Effector memory CD8-positive, alpha-beta T cell (primary cell): ENCODE measurements at regions not wholly inside any gene's neighbourhood (a gene's known extent, or its start where the extent isn't known, plus 50 kb on each side); places are given as distances from the start of the nearest gene placed in this dataset.
A peak's percentile ranks its signal among the peaks of the same experiment; 100 is the strongest.
"Not testable (repeated sequence)": the region's sequence is repeated elsewhere in the genome, so short reads cannot be mapped to it uniquely, and the experiment has no call there.

ENCODE experiments used
- ATAC-seq: fragments of 150-1000 bp; cut with Tn5 transposase; replicated peaks from 2 replicates; pipeline ENCODE4 v1.10.0; 2021; ENCODE audit warnings: mild to moderate bottlenecking, moderate library complexity
- DNase-seq, 3 experiments: peaks; one replicate each; pipeline ENCODE4 v3.0.0; 2021
- H3K27ac Mint-ChIP-seq, 2 donors: one replicate each; pipeline ENCODE4 v1.8.0; 2022; ENCODE audit warnings: mild to moderate bottlenecking in 2 of 2, mixed read lengths in 2 of 2, moderate library complexity in 2 of 2
- H3K27me3 Mint-ChIP-seq, 2 donors: one replicate each; pipeline ENCODE4 v1.8.0; 2022; ENCODE audit warnings: mixed read lengths in 2 of 2
- H3K36me3 Mint-ChIP-seq: one replicate; pipeline ENCODE4 v1.8.0; 2022; ENCODE audit warnings: mild to moderate bottlenecking, moderate library complexity, mixed read lengths; ENCODE audit not compliant: insufficient read depth
- H3K4me1 Mint-ChIP-seq, 2 donors: one replicate each; pipeline ENCODE4 v1.8.0; 2022; ENCODE audit warnings: low read depth in 2 of 2, mixed read lengths in 2 of 2
- H3K4me3 Mint-ChIP-seq, 2 donors: one replicate each; pipeline ENCODE4 v1.8.0; 2022; ENCODE audit warnings: mild to moderate bottlenecking in 2 of 2, mixed read lengths in 2 of 2, moderate library complexity in 2 of 2
- H3K9me3 Mint-ChIP-seq, 2 donors: one replicate each; pipeline ENCODE4 v1.8.0; 2022; ENCODE audit warnings: mixed read lengths in 2 of 2

DNA sequence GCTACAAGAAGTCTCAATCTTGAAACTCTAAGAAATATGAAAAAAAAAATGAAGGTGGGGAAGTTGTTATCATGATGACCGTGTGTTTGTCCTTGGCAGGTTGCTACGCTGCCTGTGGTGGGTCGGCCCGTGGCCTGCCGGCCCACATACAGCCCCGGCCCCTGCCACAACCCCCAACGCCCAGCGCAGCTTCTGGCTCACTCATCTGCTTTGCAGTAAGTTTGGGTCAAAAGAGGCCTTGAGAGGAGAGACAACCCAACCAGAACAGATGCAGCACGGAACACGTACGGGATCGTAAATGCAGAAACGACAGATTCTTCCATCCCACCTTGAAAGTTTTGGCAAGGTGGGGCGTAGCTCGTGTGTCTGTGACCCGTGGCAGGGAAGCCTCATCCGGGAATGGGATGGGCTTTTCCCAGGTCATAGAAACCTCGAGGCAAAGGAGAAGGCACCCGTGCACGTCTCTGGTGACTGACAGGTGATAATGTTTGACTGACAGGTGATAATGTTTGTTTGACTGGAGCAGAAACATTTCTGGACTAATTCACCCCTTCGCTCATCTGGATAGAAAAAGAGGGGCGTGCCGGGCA, 206.1 kb upstream of the ZNF469 start:
- H3K4me3 Mint-ChIP-seq, H3K36me3 Mint-ChIP-seq, H3K9me3 Mint-ChIP-seq, DNase-seq, H3K4me1 Mint-ChIP-seq, ATAC-seq, H3K27ac Mint-ChIP-seq: not testable (repeated sequence)
- peaks cover 25 to 39% of the 10 kb centered on the region in 2 donors for H3K27me3 Mint-ChIP-seq

DNA sequence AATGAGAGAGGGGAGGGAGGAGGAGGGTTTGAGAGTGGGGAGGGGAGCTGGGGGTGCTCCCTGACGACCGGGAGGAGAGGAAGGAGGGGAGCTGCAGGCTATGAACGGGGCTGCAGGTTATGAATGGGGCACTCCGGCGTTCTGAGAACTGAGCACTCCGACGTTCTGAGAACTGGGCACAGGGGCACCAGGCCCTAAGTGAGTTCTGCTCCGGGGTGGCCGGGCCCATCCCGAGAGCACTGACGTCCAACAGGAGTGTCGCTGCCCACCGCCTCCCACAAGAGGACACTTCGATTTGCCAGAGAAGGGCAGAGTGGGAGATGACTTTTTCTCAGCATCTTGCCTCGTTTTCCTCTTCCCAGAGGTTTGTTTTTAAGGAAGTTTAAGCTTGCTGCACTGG, 204.5 kb upstream of the ZNF469 start:
- not testable (repeated sequence) for H3K27ac Mint-ChIP-seq, DNase-seq, ATAC-seq, H3K4me1 Mint-ChIP-seq, H3K4me3 Mint-ChIP-seq, H3K9me3 Mint-ChIP-seq, H3K36me3 Mint-ChIP-seq
- peaks cover 10 to 23% of the 10 kb centered on the region in 2 donors for H3K27me3 Mint-ChIP-seq

DNA sequence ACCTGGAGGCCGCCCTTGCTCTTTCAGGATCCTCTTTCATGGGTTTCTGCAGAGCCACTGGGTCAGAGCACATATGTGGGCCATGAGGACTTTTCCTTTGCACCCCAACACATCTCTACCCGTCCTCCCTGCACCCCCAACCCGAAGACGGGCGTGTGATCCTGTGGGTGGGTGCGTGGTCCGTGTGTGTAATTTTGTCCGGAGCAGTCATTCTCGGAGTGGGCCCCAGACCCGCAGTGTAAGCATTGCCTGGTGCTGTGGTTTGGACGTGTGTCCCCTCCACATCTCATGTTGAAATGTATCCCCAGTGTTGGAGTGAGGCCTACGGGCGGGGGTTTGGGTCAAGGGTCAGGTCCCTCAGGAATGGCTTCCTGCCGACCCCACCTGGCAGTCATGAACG, 203.9 kb upstream of the ZNF469 start:
- H3K36me3 Mint-ChIP-seq, H3K4me3 Mint-ChIP-seq, DNase-seq, ATAC-seq, H3K9me3 Mint-ChIP-seq, H3K27ac Mint-ChIP-seq, H3K4me1 Mint-ChIP-seq: not testable (repeated sequence)
- peaks cover 10 to 23% of the 10 kb centered on the region in 2 donors for H3K27me3 Mint-ChIP-seq

DNA sequence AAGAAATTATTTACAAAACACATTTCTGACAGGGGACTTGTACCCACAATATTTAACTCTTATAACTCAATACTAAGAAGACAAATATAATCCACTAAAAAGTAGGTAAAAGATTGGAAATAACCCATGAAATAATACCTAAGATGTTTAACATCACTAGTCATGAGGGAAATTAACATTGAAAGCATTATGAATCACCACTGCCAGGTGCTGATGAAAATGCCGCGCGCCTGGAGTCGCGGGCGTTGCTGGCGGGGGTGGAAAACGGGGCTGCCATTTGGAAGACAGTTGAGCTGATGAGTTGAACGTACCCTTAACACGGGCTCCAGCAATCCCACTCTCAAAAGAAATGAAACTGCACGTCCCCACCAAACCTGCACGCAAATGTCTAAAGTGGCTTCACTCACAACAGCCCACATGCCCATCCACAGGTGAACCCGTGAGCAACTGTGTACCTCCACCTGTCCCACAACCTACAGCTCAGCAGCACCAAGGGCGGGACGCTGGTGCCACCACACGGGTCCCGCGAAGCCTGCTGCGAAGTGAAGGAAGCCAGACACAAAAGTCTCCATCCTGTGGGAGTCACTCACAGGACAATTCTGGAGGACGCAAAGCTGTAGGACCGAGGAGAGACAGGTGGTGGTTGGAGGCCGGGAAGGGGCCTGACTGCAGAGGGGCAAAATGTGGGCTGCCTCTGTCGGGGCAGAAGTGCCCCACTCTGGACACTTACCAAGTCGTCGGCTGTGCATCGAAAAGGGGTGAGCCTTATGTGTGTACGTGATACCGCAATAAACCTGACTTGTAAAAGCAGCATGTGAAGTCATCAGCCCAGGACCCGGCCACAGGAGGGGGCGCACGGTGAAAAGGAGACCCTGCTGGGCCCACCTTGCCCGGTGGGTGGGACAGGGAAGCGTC, 199.5 kb upstream of the ZNF469 start:
- H3K4me3 Mint-ChIP-seq: not testable (repeated sequence)

DNA sequence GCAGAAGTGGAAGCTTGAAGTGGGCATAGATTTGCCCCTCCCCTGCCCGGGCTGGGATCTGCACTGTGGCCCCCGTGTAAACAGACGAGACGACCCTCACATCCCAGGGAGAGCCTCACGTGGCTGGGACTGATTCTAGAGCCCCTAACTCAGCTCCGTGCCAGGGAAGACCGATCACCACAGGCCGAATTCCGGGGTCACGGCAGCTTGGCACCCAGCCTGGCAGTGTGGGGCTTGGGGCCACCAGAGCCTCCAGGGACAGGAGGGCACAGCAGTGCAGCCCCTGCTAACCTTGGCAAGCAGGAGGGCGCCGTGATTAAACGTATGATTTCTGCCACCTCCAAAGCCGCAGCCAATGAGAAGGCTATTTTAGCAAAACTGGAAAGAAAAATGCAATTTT, 198.7 kb upstream of the ZNF469 start:
- peaks cover 13 to 14% of the 10 kb centered on the region in 2 donors for H3K27me3 Mint-ChIP-seq
- H3K4me3 Mint-ChIP-seq, DNase-seq, ATAC-seq, H3K4me1 Mint-ChIP-seq, H3K27ac Mint-ChIP-seq, H3K36me3 Mint-ChIP-seq, H3K9me3 Mint-ChIP-seq: not testable (repeated sequence)

More for the DNA sequence above, 199.5 kb upstream of the ZNF469 start:
- H3K27ac Mint-ChIP-seq, H3K36me3 Mint-ChIP-seq, H3K9me3 Mint-ChIP-seq, DNase-seq, H3K4me1 Mint-ChIP-seq, ATAC-seq: not testable (repeated sequence)
- H3K27me3 Mint-ChIP-seq: peaks cover 10 to 14% of the 10 kb centered on the region in 2 donors

DNA sequence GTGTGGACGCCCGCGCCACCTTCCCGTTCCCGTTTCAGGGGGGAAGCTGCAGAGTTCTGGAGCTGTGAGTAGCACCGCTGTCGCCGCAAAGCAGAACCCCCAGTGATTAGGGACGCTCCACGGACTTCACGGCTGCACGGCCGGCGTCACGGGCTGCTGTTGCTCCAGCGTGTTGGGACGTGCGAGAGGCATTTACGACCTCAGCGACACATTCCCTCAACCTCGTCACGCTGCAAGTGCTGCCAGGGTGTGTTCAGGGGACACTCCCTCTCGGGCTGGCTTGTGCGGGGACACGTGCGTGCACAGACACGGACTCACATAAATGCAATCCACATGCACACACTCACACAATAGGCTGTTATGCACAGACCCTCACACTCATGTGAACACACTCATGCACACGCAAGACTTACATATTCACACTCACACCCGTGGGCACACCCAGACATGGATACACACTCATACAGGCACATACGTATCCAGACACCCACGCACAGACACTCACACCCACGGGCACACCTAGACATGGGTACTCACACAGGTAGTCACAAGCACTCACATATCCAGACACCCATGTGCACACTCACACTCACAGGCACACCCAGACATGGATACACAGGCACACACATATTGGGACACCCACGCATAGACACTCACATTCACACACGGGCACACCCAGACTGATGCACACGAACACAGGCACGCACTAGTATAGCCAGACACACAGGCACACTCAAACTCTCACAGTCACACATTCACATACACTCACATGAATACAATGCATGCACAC, 198.0 kb upstream of the ZNF469 start:
- H3K4me1 Mint-ChIP-seq, H3K36me3 Mint-ChIP-seq, DNase-seq, H3K9me3 Mint-ChIP-seq, H3K4me3 Mint-ChIP-seq, ATAC-seq: not testable (repeated sequence)
- H3K27me3 Mint-ChIP-seq: peaks cover 9 to 20% of the 10 kb centered on the region in 2 donors
- peak overlapping the region in 1 of 2 donors; percentile 79 for H3K27ac Mint-ChIP-seq

DNA sequence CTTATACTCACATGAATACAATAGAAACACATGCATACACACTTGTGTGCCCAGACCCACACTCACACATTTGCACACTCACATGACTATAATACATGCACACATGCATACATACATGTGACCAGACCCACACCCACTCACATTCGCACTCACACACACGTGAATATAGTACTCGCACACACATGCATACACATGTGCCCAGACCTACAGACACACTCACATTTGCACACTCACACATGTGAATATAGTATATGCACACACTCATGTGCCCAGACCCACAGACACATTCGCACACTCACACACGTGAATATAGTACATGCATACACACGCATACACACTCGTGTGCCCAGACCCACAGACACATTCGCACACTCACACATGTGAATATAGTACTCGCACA, 197.4 kb upstream of the ZNF469 start:
- not testable (repeated sequence) for H3K4me1 Mint-ChIP-seq, H3K36me3 Mint-ChIP-seq, DNase-seq, H3K9me3 Mint-ChIP-seq, ATAC-seq, H3K27ac Mint-ChIP-seq, H3K4me3 Mint-ChIP-seq
- H3K27me3 Mint-ChIP-seq: peaks cover 3 to 26% of the 10 kb centered on the region in 2 donors

DNA sequence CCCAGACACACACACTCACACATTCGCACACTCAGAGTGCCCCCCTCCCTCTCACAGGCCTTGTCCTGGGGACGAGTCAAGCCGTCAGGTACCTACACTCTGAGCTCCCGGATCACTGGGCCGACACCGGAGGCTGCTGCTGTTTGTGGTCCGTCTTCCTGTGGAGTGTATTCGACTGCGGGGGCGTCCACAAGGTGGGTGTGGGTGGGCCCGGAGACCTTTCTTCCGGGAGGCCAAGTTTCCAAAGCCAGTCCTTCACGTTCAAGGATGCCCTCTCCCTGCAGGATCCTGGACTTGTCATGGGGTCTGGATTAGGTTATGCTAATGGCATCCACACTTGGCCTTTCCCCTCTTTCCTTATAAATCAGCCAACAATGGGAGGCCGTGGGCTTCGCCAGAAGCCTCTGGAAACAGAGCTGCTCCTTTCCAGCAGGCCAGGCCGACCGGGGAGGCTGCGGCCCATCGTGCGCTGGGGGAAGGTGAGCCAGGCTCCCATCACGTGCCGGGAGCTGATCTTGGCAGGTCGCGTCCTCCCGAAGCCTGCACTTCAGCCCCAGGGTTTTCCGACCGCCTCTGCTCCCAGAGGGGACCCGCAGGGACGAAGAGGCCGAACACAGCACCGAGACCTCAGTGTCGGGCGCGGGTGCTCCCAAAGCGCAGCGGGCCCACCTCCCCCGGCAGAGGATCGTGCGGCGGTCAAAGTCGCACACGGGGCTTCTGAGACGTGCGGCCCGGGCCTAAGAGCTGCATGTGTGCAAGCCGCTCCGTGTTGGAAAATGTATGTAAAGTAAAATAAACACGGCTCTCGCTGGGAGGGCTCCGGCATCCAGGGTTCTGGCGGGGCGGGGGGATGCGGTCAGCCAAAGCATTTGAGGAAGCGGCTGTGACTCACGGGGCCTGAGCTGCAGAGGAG, 196.5 kb upstream of the ZNF469 start:
- H3K36me3 Mint-ChIP-seq, H3K9me3 Mint-ChIP-seq, H3K27ac Mint-ChIP-seq, H3K4me1 Mint-ChIP-seq, ATAC-seq, H3K4me3 Mint-ChIP-seq, DNase-seq: not testable (repeated sequence)
- H3K27me3 Mint-ChIP-seq: peaks cover 0 to 28% of the 10 kb centered on the region in 2 donors

DNA sequence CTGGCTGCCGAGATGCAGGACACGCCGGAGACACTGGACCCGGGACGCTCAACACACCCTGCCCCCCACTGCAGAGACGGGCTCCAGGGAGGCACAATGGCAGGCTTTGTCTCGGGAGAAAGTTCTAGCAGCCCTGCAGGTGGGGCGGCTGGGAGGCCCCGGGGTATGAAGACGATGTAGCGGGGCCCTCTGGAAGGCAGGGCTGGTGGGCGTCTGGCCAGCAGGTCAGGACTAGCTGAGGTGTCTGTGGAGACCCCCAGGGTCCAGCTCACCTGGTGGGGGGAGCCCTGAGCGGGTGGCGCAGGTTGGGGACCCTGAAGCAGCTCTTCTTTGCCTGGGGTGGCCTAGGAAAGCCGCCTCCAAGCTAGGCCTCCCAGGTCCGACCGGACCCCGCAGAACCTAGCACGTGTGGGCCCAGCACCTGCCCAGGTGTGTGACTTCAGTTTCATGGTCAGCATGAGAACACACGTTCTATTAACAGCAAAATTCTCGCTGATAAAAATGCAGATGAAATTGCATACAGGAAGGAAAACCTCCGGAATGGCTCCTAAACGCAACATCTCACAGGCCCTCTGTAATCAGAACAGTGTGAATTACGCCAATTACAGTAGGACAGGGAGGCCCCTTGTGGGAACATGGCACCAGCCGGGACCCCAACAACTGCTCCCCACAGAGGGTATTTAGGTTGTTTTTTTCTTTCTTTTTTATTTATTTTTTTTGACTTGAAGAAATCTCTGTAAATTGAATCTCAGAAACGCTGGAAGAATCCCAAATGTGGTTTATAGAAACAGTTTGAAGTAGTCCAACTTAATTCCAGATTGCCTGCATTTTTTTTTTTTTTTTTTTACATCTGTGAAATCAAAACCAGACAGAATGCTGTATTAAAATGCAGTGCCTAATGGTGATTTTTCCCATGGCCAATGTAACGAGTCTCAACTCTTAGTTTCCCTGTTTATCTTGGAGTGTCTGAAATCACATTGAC, 195.6 kb upstream of the ZNF469 start:
- ATAC-seq, H3K4me1 Mint-ChIP-seq, DNase-seq, H3K36me3 Mint-ChIP-seq, H3K4me3 Mint-ChIP-seq, H3K27ac Mint-ChIP-seq, H3K9me3 Mint-ChIP-seq: not testable (repeated sequence)
- peaks cover 0 to 28% of the 10 kb centered on the region in 2 donors for H3K27me3 Mint-ChIP-seq

DNA sequence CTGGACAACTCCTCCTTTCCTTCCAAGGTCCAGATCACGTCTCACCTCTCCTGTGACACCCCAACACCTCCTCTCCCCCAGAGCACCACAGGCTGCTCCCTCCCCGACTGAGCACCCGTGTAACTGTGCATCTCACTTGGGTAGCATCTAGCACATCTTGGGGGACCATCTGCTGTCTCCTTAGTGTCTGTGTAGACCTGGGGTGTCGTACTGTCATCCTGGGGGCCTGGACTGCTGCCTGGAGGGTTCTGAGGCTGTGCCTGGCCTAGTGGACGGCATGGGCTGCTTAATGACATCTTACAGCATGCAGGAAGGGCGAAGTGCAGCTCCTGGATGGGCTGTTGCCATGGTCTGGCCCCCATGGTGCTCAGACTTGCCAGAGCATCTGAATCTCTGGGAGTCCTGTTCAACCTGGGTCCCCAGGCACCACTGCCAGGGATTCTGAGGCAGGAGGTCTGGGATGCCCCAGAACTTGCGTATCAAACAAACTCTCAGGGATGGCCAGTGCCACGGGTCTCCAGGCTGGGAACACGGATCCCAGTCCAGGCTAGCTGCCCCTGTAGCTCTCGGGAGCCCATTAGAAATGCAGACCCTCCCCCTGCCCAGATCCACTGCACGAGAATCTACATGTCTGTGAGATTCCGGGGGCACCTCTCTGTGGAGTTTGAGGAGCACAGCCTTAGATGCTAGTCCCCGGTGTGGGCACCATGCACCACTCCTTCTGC, 194.4 kb upstream of the ZNF469 start:
- not testable (repeated sequence) for H3K4me3 Mint-ChIP-seq

DNA sequence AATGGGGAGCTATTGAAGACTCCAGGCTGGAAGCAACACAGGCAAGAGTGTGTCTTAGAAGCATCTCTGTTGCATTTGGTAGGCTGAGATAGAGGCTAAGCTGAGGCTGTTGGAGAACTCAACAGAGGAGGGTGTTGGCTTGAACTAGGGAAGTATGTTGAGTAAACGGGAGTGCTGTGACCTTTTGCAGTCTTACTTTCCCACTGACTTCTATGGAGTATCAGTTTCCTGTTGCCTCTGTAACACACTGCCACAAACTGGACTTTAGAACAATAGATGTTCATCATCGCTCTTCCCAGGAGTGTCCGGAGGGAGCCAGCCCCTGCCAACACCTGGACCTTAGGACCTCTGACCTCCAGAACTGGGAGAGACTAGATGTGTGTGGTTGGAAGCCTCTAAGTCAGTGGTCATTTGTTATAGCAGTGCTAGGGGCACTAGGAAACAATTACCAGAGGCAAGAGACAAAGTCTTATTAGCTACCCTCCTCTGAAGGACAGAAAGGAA, 192.1 kb upstream of the ZNF469 start:
- peaks cover 5 to 10% of the 10 kb centered on the region in 2 donors for H3K9me3 Mint-ChIP-seq
- H3K27ac Mint-ChIP-seq, DNase-seq, H3K36me3 Mint-ChIP-seq, H3K4me1 Mint-ChIP-seq, H3K4me3 Mint-ChIP-seq, ATAC-seq: not testable (repeated sequence)
- H3K27me3 Mint-ChIP-seq: peaks cover 0 to 36% of the 10 kb centered on the region in 2 donors

More for the DNA sequence above, 194.4 kb upstream of the ZNF469 start:
- not testable (repeated sequence) for DNase-seq, ATAC-seq, H3K36me3 Mint-ChIP-seq, H3K27ac Mint-ChIP-seq, H3K4me1 Mint-ChIP-seq
- H3K9me3 Mint-ChIP-seq: peaks cover 5 to 10% of the 10 kb centered on the region in 2 donors
- peaks cover 0 to 28% of the 10 kb centered on the region in 2 donors for H3K27me3 Mint-ChIP-seq
